DOHH2 (cell line): ENCODE measurements at regions not wholly inside any gene's neighbourhood (a gene's known extent, or its start where the extent isn't known, plus 50 kb on each side); places are given as distances from the start of the nearest gene placed in this dataset.

Experiments
- EZH2phosphoT487 ChIP-seq: fragments of 200-600 bp; sonication (generic); IDR thresholded peaks from 2 replicates; pipeline ENCODE4 v1.6.1; 2017; ENCODE audit warnings: borderline replicate concordance, mild to moderate bottlenecking, antibody characterized with exemption, low read length, moderate library complexity, mixed read lengths
- TF ChIP-seq, protein P1 (sequence below): fragments of 200-600 bp; sonication (generic); IDR thresholded peaks from one replicate; pipeline ENCODE4 v1.5.1; 2014; ENCODE audit warnings: antibody characterized with exemption, mild to moderate bottlenecking, low read depth, low read length; ENCODE audit not compliant: poor library complexity, severe bottlenecking

DNA sequence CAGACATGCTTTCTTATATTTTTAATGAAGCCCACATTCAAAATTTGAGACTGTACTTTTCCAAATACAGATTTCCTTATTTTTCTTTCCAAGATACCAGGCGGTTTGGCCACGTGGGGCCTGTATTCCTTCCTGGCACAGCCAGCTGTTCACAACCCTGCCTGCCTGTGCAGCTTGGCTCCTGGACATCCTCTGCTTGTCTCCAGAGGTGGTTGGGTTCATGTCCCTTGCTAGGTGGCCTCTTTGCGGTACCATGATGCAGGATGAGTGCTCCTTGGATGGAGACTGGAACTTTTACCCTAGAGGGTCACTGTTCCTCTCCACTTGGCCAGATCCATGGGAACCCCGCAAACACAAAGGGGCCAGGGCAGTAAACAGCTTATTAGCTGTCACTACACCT lies 297.5 kb upstream of the MSX2 start:
- TF ChIP-seq, protein P1, sequence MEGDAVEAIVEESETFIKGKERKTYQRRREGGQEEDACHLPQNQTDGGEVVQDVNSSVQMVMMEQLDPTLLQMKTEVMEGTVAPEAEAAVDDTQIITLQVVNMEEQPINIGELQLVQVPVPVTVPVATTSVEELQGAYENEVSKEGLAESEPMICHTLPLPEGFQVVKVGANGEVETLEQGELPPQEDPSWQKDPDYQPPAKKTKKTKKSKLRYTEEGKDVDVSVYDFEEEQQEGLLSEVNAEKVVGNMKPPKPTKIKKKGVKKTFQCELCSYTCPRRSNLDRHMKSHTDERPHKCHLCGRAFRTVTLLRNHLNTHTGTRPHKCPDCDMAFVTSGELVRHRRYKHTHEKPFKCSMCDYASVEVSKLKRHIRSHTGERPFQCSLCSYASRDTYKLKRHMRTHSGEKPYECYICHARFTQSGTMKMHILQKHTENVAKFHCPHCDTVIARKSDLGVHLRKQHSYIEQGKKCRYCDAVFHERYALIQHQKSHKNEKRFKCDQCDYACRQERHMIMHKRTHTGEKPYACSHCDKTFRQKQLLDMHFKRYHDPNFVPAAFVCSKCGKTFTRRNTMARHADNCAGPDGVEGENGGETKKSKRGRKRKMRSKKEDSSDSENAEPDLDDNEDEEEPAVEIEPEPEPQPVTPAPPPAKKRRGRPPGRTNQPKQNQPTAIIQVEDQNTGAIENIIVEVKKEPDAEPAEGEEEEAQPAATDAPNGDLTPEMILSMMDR, result no peak
- no peak for TF ChIP-seq EZH2phosphoT487
